Heart right ventricle (tissue), 16 donors: ENCODE measurements at regions not wholly inside any gene's neighbourhood (a gene's known extent, or its start where the extent isn't known, plus 50 kb on each side); places are given as distances from the start of the nearest gene placed in this dataset.
"Not testable (repeated sequence)": the region's sequence is repeated elsewhere in the genome, so short reads cannot be mapped to it uniquely, and the experiment has no call there.

Experiments
- ATAC-seq, 8 donors: fragments of 200-7000 bp; cut with Tn5 transposase; one replicate each; pipeline ENCODE4 v1.9.1; 2020; ENCODE audit warnings: mild to moderate bottlenecking in 8 of 8, moderate library complexity in 8 of 8, moderate number of reproducible peaks in 1 of 8
- DNase-seq, 2 donors: peaks; one replicate each; pipeline ENCODE4 v3.0.0-alpha.2; 2020
- H3K27ac ChIP-seq, 10 donors: fragments of 200-600 bp; sonication (generic) in 2 of 10; one replicate each; pipeline versions ENCODE4 v1.5.0 to v1.8.0; 2020 to 2022; ENCODE audit warnings: mild to moderate bottlenecking in 3 of 10
- H3K27me3 ChIP-seq, 7 donors: fragments of 200-600 bp; one replicate each; pipeline ENCODE4 v1.8.0; 2021 to 2022; ENCODE audit warnings: mild to moderate bottlenecking in 2 of 7
- H3K36me3 ChIP-seq, 9 donors: fragments of 200-600 bp; sonication (generic) in 1 of 9; one replicate each; pipeline versions ENCODE4 v1.5.0 to v1.8.0; 2020 to 2022; ENCODE audit warnings: mild to moderate bottlenecking in 2 of 9
- H3K4me1 ChIP-seq, 9 donors: fragments of 200-600 bp; sonication (generic) in 1 of 9; one replicate each; pipeline versions ENCODE4 v1.5.0 to v1.8.0; 2020 to 2022; ENCODE audit warnings: mild to moderate bottlenecking in 4 of 9
- H3K4me3 ChIP-seq, 10 donors: fragments of 200-600 bp; sonication (generic) in 2 of 10; one replicate each; pipeline versions ENCODE4 v1.5.0 to v1.8.0; 2020 to 2022; ENCODE audit warnings: mild to moderate bottlenecking in 7 of 10, moderate library complexity in 2 of 10
- H3K9me3 ChIP-seq, 11 donors: fragments of 200-600 bp in 10 of 11; sonication (generic) in 2 of 11; one replicate each; pipeline versions ENCODE4 v1.5.0 to v1.8.0; 2013 to 2022; ENCODE audit warnings: mild to moderate bottlenecking in 2 of 11, control low read depth in 1 of 11, moderate library complexity in 1 of 11
- WGBS, 2 donors: extraction: QIAGEN DNeasy Blood & Tissue Kit; methylation state at CpG; one replicate each; pipeline ENCODE4 v1.1.7; 2013; ENCODE audit warnings: inconsistent platforms in 1 of 2; 5-methylcytosine and 5-hydroxymethylcytosine counted together
- intact Hi-C, 10 donors: fragments of 100-400 bp; cut with DNase I; formaldehyde crosslinking; loops; one replicate each; pipeline versions ENCODE4 v1.11.1 to v1.14.2; 2022
- TF ChIP-seq, protein P1 (sequence below), 9 donors: fragments of 200-600 bp; sonication (generic) in 2 of 9; IDR thresholded peaks; one replicate each; pipeline versions ENCODE4 v1.5.0 to v1.8.0; 2021 to 2022; ENCODE audit warnings: antibody characterized with exemption in 9 of 9, mild to moderate bottlenecking in 5 of 9, moderate library complexity in 1 of 9
- donor health status: Arrhythmogenic right ventricular cardiomyopathy.
- donor health status: ischemic (EF 13 %, LVEDD 7.1; RV severe dilation, severe dysfunction).
- donor health status: healthy with polysubstance abuse.
- donor health status: DM: no; HTN: yes; CAD: no.
- donor health status: DM: no; HTN: no; CAD: no.
- donor health status: ischemic (EF 25% LVEDD 6.9; RV normal size, moderate dysfunction).
- donor health status: ischemic (EF 25% LVEDD 5.7; RV mildly dilated, moderate dysfunction).
- donor health status: healthy.
- donor health status: DM: yes; HTN: yes; CAD: no.
- donor health status: Ischemic cardiomyopathy.
- donor health status: ischemic (EF 35%, LVEDD 5.7; RV mildly dilated, moderate dysfunction).
- donor health status: nonischemic (EF 11% LVEDD 7.7; RV severe dilation, severe dysfunction).
- donor health status: DM: yes; HTN: yes; CAD: no.
- donor health status: PGD.
- donor health status: ischemic (EF 29% LVEDD 5.4; RV normal size, mild dysfunction).
- donor health status: nonischemic (EF 23%, LVEDD 6.1; RV moderate dilation, normal function).

DNA sequence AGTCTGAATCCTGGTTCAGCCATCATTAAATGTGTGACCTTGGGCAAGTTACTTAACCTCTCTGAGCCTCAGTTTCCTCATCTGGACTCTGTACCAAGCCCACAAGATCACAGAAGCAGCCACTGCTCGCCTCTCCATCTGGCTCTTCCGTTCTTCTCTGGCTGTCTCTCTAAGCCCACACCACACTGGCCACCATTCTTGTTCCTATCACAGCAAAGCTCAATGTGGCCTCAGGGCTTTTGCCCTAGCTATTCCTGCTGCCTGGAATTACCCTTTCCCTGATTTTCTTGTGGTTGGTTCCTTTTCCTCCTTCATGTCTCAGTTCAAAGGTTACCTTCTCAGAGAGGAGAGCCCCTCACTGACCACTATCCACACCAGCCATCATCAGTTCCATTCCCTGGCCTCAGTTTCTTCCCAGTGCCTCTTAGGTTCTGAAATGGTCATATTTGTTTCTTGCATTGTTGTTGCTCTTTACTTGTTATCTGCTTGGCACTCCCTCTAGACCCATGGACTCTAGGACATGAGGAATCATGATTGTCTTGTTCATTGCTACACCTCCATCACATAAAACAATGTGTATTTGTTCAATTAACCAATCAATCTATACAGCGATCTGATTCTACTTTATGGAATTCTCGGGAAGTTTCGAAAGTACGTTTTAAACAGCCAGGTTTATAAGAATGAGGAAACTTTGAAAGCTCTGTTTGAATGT, 56.5 kb upstream of the PTPN1 start:
- Histone ChIP-seq H3K9me3 (no peaks in the 10 kb centered on the region), H3K27ac (no peak overlapping the region), H3K4me3 (no peak overlapping the region), H3K4me1 (peaks cover 0 to 50% (median 13%) of the 10 kb centered on the region in 9 donors), H3K36me3 (no peaks in the 10 kb centered on the region), H3K27me3 (no peaks in the 10 kb centered on the region)
- DNase-seq (no peak), ATAC-seq (no peak)
- TF ChIP-seq, protein P1, sequence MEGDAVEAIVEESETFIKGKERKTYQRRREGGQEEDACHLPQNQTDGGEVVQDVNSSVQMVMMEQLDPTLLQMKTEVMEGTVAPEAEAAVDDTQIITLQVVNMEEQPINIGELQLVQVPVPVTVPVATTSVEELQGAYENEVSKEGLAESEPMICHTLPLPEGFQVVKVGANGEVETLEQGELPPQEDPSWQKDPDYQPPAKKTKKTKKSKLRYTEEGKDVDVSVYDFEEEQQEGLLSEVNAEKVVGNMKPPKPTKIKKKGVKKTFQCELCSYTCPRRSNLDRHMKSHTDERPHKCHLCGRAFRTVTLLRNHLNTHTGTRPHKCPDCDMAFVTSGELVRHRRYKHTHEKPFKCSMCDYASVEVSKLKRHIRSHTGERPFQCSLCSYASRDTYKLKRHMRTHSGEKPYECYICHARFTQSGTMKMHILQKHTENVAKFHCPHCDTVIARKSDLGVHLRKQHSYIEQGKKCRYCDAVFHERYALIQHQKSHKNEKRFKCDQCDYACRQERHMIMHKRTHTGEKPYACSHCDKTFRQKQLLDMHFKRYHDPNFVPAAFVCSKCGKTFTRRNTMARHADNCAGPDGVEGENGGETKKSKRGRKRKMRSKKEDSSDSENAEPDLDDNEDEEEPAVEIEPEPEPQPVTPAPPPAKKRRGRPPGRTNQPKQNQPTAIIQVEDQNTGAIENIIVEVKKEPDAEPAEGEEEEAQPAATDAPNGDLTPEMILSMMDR (IDR thresholded peaks at IDR 0.05), result no peak
- WGBS, 2 donors, result 76 to 87% methylated on average over 6 of the region's 6 CpGs
- intact Hi-C loops, result loop anchor here in 7 of 10 donors (5.0 to 10.0 kb wide), 6 partner anchors 36 to 179 kb away; no protein-coding TSS in a partner anchor

DNA sequence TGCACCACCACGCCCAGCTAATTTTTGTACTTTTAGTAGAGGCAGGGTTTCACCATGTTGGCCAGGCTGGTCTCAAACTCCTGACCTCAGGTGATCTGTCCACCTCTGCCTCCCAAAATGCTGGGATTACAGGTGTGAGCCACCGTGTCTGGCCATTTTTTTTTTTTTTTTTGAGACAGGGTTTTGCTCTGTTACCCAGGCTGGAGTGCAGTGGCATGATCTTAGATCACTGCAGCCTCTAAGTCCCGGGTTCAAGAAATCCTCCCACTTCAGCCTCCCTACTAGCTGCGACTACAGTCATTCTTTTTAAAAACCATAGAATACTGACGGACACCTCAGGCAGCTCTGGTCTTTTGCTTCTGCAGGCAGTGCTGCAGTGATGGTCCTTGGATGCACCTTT, 54.9 kb upstream of the PTPN1 start:
- H3K9me3 ChIP-seq, result not testable (repeated sequence)
- intact Hi-C loops, result loop anchor here in 6 of 10 donors (5.0 to 10.0 kb wide), 7 partner anchors 38 to 180 kb away; no protein-coding TSS in a partner anchor
- H3K27ac ChIP-seq, result peak overlapping the region in 1 of 10 donors; percentile 12

DNA sequence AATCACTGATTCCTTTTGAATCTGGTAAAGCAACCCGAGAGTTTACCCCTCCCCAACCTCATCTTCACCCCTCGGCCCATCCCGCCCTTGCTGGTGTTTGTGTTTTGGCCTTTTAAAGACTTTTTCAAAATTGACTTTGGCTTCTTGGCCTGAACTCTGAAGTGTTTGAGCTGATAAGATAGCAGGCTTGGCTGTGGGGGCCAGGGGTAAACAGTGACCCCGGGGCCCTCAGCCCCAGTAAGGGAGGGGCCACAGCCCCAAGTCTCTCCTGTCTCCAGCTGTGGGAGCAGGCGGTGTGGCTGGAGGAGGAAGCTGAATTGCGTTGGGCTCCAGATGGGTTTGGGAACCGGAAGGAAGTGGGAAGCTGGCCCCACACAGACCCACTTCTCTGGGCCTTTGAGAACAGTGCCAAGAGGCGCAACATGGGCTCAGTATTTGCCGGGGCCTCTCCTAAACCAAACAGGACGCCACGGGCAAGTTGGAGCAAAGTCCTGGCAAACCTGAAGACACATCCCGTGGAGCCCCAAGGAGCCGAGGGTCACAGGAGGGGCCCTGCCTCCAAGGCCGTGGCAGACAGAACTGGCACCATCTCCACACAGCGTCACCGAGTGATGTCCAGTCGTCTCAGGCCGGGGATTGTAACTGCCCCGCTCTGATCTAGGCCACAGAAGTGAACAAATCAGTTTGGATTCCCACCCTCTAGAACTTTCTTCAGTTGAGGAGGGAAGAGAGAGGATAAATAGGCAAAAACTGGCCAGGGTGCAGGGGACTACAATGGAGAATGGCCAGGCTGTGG, 54.3 kb upstream of the PTPN1 start:
- peaks cover 6 to 46% (median 15%) of the 10 kb centered on the region in 9 donors for H3K4me1 ChIP-seq
- no peaks in the 10 kb centered on the region for H3K27me3 ChIP-seq
- WGBS, 2 donors, result 56 to 72% methylated on average over 19 of the region's 19 CpGs
- ATAC-seq (peak in 5 of 8 donors; percentile 15 to 49 (median 29)), DNase-seq (peak in 1 of 2 donors; percentile 37)
- intact Hi-C loops, result loop anchor here in 6 of 10 donors (5.0 to 10.0 kb wide), 7 partner anchors 39 to 181 kb away; no protein-coding TSS in a partner anchor
- peak overlapping the region in 6 of 10 donors; percentile 12 to 71 (median 26) for H3K27ac ChIP-seq
- no peak overlapping the region for H3K4me3 ChIP-seq
- no peaks in the 10 kb centered on the region for H3K36me3 ChIP-seq
- TF ChIP-seq, protein P1 (IDR thresholded peaks at IDR 0.05), result no peak
- no peaks in the 10 kb centered on the region for H3K9me3 ChIP-seq

More for the DNA sequence above, 54.9 kb upstream of the PTPN1 start:
- WGBS, 2 donors, result 91 to 92% methylated on average over 5 of the region's 5 CpGs
- H3K36me3 ChIP-seq, H3K4me3 ChIP-seq, DNase-seq, H3K27me3 ChIP-seq, ATAC-seq: not testable (repeated sequence)
- H3K4me1 ChIP-seq, result peaks cover 0 to 46% (median 10%) of the 10 kb centered on the region in 9 donors

DNA sequence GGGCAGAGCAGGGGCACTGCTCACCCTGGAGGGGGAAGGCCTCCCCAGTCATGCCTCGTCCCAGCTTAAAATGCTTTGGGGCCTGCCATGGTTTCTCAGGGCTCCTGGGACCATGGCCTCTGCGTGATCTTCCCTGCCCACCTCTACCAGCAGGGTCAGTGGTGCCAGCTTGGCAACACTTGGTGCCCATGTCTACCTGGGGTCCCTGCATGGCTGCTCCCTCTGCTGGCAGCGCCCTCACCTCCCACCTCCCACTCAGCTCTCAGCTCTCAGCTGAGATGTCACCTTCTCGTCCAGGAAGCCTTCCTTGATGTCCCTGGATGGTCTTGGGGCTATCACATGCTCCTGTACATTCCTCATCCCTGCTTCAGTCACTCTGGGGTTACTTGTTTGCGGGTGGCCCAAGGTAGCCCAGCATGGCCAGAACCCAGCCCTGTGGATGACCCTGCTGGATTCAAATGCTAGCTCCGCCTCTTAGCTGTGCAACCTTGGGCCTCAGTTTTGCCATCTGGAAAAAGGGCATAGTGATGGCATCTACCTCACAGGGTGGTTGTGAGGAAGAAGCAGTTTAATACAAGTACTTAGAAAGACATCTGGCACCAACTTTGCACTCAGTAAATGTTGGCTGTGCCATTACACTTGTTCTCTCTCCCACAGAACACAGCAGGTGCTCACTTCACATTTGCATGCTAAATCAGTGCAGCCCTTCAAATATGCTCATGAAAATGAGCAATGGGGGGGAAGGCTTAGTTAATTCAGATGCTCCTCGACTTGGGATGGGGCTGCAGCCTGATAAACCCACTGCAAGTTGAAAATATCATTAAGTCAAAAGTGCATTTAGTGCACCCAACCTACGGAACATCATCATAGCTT, 53.5 kb upstream of the PTPN1 start:
- intact Hi-C loops, result loop anchor here in 6 of 10 donors (5.0 to 10.0 kb wide), 7 partner anchors 39 to 182 kb away; no protein-coding TSS in a partner anchor
- H3K4me3 ChIP-seq, result no peak overlapping the region
- peak overlapping the region in 6 of 10 donors; percentile 12 to 71 (median 26) for H3K27ac ChIP-seq
- 85 to 86% methylated on average over 8 of the region's 8 CpGs for WGBS, 2 donors
- no peaks in the 10 kb centered on the region for H3K27me3 ChIP-seq
- no peak for DNase-seq
- peaks cover under 1 to 40% (median 12%) of the 10 kb centered on the region in 9 donors for H3K4me1 ChIP-seq
- no peaks in the 10 kb centered on the region for H3K9me3 ChIP-seq
- no peak for ATAC-seq
- no peaks in the 10 kb centered on the region for H3K36me3 ChIP-seq
- TF ChIP-seq, protein P1 (IDR thresholded peaks at IDR 0.05), result peak in 4 of 9 donors; percentile 12 to 29 (median 21)
